Upper lobe of right lung (tissue), 1 donor: ENCODE measurements at regions not wholly inside any gene's neighbourhood (a gene's known extent, or its start where the extent isn't known, plus 50 kb on each side); places are given as distances from the start of the nearest gene placed in this dataset.
"Not testable (repeated sequence)": the region's sequence is repeated elsewhere in the genome, so short reads cannot be mapped to it uniquely, and the experiment has no call there.

Experiments used
- ATAC-seq: fragments of 200-7000 bp; cut with Tn5 transposase; one replicate; pipeline ENCODE4 v1.9.1; 2020; ENCODE audit warnings: mild to moderate bottlenecking, moderate library complexity
- DNase-seq: peaks from one replicate; pipeline ENCODE4 v3.0.0-alpha.2; 2020
- H3K27ac ChIP-seq: fragments of 200-600 bp; one replicate; pipeline ENCODE4 v1.8.0; 2022
- H3K27me3 ChIP-seq: fragments of 200-600 bp; one replicate; pipeline ENCODE4 v1.8.0; 2022; ENCODE audit warnings: mild to moderate bottlenecking
- H3K36me3 ChIP-seq: fragments of 200-600 bp; one replicate; pipeline ENCODE4 v1.8.0; 2022
- H3K4me1 ChIP-seq: fragments of 200-600 bp; one replicate; pipeline ENCODE4 v1.8.0; 2022
- H3K4me3 ChIP-seq: fragments of 200-600 bp; one replicate; pipeline ENCODE4 v1.8.0; 2022; ENCODE audit warnings: mild to moderate bottlenecking
- H3K9me3 ChIP-seq: fragments of 200-600 bp; one replicate; pipeline ENCODE4 v1.8.0; 2022
- intact Hi-C: fragments of 100-400 bp; cut with DNase I; formaldehyde crosslinking; loops from one replicate; pipeline ENCODE4 v1.11.0; 2022
- TF ChIP-seq, protein P1 (sequence below): fragments of 200-600 bp; IDR thresholded peaks from one replicate; pipeline ENCODE4 v1.8.0; 2022; ENCODE audit warnings: antibody characterized with exemption
- donor health status: DM: no; HTN: yes; CAD: no; lungs with severe emphysema.

DNA sequence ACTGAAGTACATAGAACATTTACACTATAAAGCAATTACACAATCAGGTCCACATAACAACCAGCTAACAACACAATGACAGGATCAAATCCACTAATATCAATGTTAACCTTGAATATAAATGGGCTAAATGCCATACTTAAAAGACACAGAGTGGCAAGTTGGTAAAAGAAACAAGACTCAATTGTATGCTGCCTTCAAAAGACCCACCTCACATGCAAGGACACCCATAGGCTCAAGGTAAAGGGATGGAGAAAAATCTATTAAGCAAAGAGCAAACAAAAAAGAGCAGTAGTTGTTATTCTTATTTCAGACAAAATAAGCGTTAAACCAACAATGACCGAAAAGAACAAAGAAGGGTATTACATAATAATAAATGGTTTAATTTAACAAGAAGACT is 183.3 kb downstream of the PYDC2 start:
- Histone ChIP-seq H3K27me3 (no peaks in the 10 kb centered on the region), H3K36me3 (no peaks in the 10 kb centered on the region), H3K9me3 (no peaks in the 10 kb centered on the region), H3K4me1 (no peaks in the 10 kb centered on the region), H3K4me3 (no peak overlapping the region), H3K27ac (no peak overlapping the region)
- intact Hi-C loops: no loop called here
- no peak for DNase-seq
- no peak for ATAC-seq
- TF ChIP-seq, protein P1, sequence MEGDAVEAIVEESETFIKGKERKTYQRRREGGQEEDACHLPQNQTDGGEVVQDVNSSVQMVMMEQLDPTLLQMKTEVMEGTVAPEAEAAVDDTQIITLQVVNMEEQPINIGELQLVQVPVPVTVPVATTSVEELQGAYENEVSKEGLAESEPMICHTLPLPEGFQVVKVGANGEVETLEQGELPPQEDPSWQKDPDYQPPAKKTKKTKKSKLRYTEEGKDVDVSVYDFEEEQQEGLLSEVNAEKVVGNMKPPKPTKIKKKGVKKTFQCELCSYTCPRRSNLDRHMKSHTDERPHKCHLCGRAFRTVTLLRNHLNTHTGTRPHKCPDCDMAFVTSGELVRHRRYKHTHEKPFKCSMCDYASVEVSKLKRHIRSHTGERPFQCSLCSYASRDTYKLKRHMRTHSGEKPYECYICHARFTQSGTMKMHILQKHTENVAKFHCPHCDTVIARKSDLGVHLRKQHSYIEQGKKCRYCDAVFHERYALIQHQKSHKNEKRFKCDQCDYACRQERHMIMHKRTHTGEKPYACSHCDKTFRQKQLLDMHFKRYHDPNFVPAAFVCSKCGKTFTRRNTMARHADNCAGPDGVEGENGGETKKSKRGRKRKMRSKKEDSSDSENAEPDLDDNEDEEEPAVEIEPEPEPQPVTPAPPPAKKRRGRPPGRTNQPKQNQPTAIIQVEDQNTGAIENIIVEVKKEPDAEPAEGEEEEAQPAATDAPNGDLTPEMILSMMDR: no peak

- no peaks in the 10 kb centered on the region for H3K36me3 ChIP-seq
- intact Hi-C loops: no loop called here
- TF ChIP-seq, protein P1: no peak
- no peak overlapping the region for H3K27ac ChIP-seq
- DNase-seq: no peak
- no peaks in the 10 kb centered on the region for H3K27me3 ChIP-seq
- H3K9me3 ChIP-seq: no peaks in the 10 kb centered on the region
- no peaks in the 10 kb centered on the region for H3K4me1 ChIP-seq
- no peak for ATAC-seq
- no peak overlapping the region for H3K4me3 ChIP-seq
Observed at GRCh38 chr3:191646242-191646641, 185.3 kb downstream of the PYDC2 start.

GRCh38 chr3:191648787-191649186 is 187.8 kb downstream of the PYDC2 start:
- Histone ChIP-seq H3K4me1 (no peaks in the 10 kb centered on the region), H3K27me3 (no peaks in the 10 kb centered on the region), H3K27ac (no peak overlapping the region), H3K4me3 (no peak overlapping the region), H3K9me3 (no peaks in the 10 kb centered on the region), H3K36me3 (no peaks in the 10 kb centered on the region)
- DNase-seq (no peak), ATAC-seq (no peak)
- TF ChIP-seq, protein P1: no peak
- intact Hi-C loops: no loop called here

DNA sequence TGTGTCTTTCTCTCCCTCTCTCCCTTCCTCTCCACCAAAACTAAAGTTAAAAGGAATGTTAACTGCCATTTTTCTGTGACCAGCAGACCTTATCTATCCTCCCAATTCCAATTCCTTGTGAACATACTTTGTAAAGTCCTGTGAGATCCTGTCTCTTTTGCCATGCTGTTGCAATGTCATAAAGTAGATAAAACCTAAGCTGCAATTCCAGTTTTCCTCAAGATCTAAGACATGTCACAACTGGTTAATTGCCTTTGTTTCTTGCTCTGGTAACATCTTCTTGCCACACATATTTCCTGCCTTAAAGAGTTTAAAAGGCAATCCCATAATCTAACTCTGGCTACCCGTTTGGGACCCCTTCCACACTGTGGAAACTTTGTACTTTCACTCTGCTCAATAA is 188.7 kb downstream of the PYDC2 start:
- TF ChIP-seq, protein P1: no peak
- Histone ChIP-seq H3K4me1 (no peaks in the 10 kb centered on the region), H3K4me3 (no peak overlapping the region), H3K27me3 (no peaks in the 10 kb centered on the region), H3K36me3 (no peaks in the 10 kb centered on the region), H3K27ac (no peak overlapping the region), H3K9me3 (no peaks in the 10 kb centered on the region)
- intact Hi-C loops: no loop called here
- DNase-seq (no peak), ATAC-seq (no peak)

- DNase-seq, intact Hi-C loops, H3K27ac ChIP-seq, H3K9me3 ChIP-seq, H3K36me3 ChIP-seq, H3K4me3 ChIP-seq, ATAC-seq, H3K4me1 ChIP-seq, H3K27me3 ChIP-seq: not testable (repeated sequence)
Observed at GRCh38 chr3:191658781-191659419, 197.9 kb downstream of the PYDC2 start.

DNA sequence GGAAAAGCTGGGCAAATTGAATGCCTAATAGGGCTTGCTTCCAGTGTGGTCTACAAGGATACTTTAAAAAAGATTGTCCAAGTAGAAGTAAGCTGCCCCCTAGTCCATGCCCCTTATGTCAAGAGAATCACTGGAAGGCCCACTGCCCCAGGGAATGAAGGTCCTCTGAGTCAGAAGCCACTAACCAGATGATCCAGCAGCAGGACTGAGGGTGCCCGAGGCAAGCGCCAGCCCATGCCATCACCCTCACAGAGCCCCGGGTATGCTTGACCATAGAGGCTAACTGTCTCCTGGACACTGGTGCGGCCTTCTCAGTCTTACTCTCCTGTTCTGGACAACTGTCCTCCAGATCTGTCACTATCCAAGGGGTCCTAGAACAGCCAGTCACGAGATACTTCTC is 201.2 kb downstream of the PYDC2 start:
- H3K27ac ChIP-seq, H3K27me3 ChIP-seq, H3K36me3 ChIP-seq, H3K4me1 ChIP-seq, intact Hi-C loops, H3K9me3 ChIP-seq, ATAC-seq, H3K4me3 ChIP-seq, DNase-seq: not testable (repeated sequence)

DNA sequence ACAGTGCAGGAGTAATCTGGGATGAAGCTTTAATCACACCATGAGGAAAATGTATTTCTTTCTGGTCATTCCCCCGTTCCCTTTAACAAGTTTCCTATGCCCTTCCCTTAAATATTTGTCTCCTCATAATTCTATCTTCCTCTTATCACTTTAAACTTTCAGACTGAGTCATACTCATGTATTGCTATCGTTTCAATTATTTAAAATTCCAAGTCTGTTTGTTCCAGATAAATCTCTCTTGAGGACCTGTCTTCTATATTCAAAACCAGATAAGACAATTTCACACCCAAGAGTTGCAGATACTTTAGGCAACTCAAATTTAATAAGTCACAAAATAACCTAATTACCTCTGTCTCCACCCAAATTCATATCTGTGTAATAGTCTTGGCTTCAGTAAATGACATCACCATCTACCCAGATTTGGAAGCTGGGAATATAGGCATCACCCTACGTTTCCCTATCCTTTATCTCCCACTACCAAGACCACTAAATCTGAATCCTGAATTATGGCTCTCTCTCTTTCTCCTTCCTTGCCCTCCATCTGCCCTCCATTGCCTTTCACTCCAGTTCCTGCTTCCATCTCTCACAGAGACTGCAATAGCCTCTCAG is 220.1 kb downstream of the PYDC2 start:
- no peak for DNase-seq

More for the DNA sequence above, 220.1 kb downstream of the PYDC2 start:
- no peaks in the 10 kb centered on the region for H3K36me3 ChIP-seq
- H3K4me1 ChIP-seq: no peaks in the 10 kb centered on the region
- intact Hi-C loops: no loop called here
- TF ChIP-seq, protein P1: no peak
- H3K27ac ChIP-seq: no peak overlapping the region
- H3K9me3 ChIP-seq: no peaks in the 10 kb centered on the region
- H3K27me3 ChIP-seq: no peaks in the 10 kb centered on the region
- no peak for ATAC-seq
- no peak overlapping the region for H3K4me3 ChIP-seq
